OCI-LY3 (cell line): ENCODE measurements at regions not wholly inside any gene's neighbourhood (a gene's known extent, or its start where the extent isn't known, plus 50 kb on each side); places are given as distances from the start of the nearest gene placed in this dataset.

Experiments
- CTCF ChIP-seq: fragments of 200-600, 300-600 bp; sonication (generic); IDR thresholded peaks from 2 replicates; pipeline ENCODE4 v1.5.1; 2014; ENCODE audit warnings: antibody characterized with exemption, low read length, low read depth
- EZH2phosphoT487 ChIP-seq: fragments of 200-600 bp; shearing (Covaris generic); IDR thresholded peaks from 2 replicates; pipeline ENCODE4 v1.6.1; 2018; ENCODE audit warnings: antibody characterized with exemption, mixed run types, low read depth

DNA sequence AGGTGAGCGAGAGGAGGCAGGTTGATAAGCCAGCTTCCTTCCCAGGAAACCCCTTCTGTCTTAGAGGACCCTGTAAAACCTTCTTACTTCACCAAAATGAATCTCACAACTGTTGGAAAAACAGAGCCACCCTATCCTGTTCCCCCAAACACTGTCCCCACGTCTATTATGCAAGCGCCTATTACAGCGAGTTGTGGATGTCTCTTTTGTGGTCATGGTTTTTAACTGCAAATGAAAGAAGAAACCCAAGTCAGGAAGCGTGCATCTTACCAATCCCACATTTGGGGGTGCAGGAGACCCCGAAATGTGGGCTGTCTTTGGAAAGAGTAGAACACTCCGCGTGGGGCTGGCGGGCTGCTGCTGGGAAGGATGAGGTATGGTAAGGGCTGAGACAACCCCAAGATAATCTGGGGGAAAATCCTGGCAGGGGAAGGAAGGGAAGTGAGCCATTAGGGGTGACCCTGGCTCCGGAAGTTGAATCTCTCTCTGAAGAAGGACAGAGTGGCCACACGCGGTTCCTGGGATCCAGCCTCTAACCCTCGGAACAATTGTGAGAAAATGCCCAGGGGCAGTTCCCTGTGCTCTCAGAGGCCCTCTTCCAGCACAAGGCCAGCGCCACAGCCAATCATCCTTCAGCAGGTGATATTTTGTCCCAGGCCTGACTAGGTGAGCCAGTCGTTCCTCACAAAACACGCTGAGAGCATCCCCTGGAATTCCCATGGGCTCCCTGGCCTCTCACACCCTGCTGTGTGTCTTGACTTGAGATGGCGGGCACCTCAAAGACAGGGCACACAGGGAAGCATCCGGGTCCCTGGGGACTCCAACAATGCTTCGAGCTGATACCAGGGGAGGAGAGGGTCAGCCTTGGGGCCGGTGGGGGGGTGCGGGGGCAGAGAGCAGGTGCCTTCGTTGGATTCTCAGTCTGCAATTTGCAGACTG is 168.5 kb upstream of the IRF2BP2 start:
- TF ChIP-seq CTCF = no peak
- TF ChIP-seq EZH2phosphoT487 = no peak
